WERI-Rb-1 (cell line): ENCODE measurements at regions not wholly inside any gene's neighbourhood (a gene's known extent, or its start where the extent isn't known, plus 50 kb on each side); places are given as distances from the start of the nearest gene placed in this dataset.

ENCODE experiments used
- DNase-seq: peaks from one replicate; pipeline ENCODE4 v3.0.0-alpha.2; 2020
- H3K27ac ChIP-seq: fragments of 250-450 bp; sonication (Bioruptor Pico); 2 replicates; pipeline ENCODE4 v1.5.1; 2020; ENCODE audit warnings: mild to moderate bottlenecking, moderate library complexity
- H3K27me3 ChIP-seq: fragments of 250-450 bp; sonication (Bioruptor Pico); 2 replicates; pipeline ENCODE4 v1.5.1; 2021; ENCODE audit warnings: mild to moderate bottlenecking, low read depth, moderate library complexity; ENCODE audit not compliant: insufficient read depth, severe bottlenecking
- H3K36me3 ChIP-seq: fragments of 250-450 bp; sonication (Bioruptor Pico); 2 replicates; pipeline ENCODE4 v1.5.1; 2020; ENCODE audit warnings: mild to moderate bottlenecking, moderate library complexity
- H3K4me3 ChIP-seq: 2 replicates; pipeline ENCODE4 v1.5.1; 2011; ENCODE audit warnings: low read depth, mild to moderate bottlenecking, control low read depth, low read length
- H3K9me3 ChIP-seq: fragments of 250-450 bp; sonication (Bioruptor Pico); 2 replicates; pipeline ENCODE4 v1.5.1; 2021; ENCODE audit warnings: mild to moderate bottlenecking, moderate library complexity; ENCODE audit not compliant: severe bottlenecking
- TF ChIP-seq, protein P1 (sequence below): IDR thresholded peaks from 2 replicates; pipeline ENCODE4 v1.5.1; 2011; ENCODE audit warnings: low read depth, mild to moderate bottlenecking, control low read depth, inconsistent platforms, low read length

- H3K36me3 ChIP-seq = no peaks in the 10 kb centered on the region
- H3K4me3 ChIP-seq = no peak overlapping the region
- H3K9me3 ChIP-seq = no peaks in the 10 kb centered on the region
- H3K27ac ChIP-seq = no peak overlapping the region
- H3K27me3 ChIP-seq = no peaks in the 10 kb centered on the region
- TF ChIP-seq, protein P1, sequence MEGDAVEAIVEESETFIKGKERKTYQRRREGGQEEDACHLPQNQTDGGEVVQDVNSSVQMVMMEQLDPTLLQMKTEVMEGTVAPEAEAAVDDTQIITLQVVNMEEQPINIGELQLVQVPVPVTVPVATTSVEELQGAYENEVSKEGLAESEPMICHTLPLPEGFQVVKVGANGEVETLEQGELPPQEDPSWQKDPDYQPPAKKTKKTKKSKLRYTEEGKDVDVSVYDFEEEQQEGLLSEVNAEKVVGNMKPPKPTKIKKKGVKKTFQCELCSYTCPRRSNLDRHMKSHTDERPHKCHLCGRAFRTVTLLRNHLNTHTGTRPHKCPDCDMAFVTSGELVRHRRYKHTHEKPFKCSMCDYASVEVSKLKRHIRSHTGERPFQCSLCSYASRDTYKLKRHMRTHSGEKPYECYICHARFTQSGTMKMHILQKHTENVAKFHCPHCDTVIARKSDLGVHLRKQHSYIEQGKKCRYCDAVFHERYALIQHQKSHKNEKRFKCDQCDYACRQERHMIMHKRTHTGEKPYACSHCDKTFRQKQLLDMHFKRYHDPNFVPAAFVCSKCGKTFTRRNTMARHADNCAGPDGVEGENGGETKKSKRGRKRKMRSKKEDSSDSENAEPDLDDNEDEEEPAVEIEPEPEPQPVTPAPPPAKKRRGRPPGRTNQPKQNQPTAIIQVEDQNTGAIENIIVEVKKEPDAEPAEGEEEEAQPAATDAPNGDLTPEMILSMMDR = no peak
- no peak for DNase-seq
These were observed 51.3 kb downstream of the GADD45G start for GRCh38 chr9:89655990-89656657.

DNA sequence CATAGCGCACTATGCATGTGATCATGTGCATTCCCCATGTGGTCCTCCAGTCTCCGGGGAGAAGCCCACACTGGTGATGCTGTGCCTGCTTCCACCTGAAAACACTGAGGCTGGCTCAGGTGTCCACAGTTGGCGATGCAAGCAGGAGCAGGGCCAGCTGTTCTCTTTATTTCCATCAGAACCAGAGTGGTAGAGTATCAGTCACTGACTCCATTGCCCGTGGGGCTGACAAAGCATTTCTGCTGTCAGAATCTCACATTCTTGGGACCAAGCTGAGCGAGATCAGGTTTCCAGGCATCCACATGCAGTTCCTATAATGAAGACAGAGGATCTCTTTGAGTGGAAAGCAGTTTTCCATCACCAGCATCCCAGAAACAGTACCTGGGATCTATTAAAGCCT, 52.5 kb downstream of the GADD45G start:
- H3K27ac ChIP-seq = no peak overlapping the region
- DNase-seq = no peak
- H3K27me3 ChIP-seq = no peaks in the 10 kb centered on the region
- no peaks in the 10 kb centered on the region for H3K9me3 ChIP-seq
- no peak overlapping the region for H3K4me3 ChIP-seq
- no peaks in the 10 kb centered on the region for H3K36me3 ChIP-seq
- TF ChIP-seq, protein P1 = no peak

DNA sequence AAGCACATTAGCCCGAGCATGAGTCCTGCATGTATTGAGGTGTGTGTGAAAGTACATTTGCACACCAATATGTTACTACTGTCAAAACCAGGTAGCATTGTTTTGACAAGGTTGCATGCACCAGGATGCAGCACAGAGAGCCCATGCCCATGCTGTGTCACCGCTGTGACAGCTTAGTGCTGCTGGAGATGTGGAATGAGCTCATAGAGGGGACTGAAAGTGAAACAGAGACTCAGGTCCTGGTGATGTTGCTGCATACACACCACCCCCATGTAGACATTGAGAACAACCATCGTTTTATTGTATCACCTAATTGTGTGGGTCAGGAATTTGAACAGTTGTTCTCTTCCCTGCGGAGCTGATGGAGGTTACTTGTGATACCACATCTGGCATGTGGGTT, 53.0 kb downstream of the GADD45G start:
- TF ChIP-seq, protein P1 = no peak
- Histone ChIP-seq H3K27ac (no peak overlapping the region), H3K27me3 (no peaks in the 10 kb centered on the region), H3K36me3 (no peaks in the 10 kb centered on the region), H3K4me3 (no peak overlapping the region), H3K9me3 (no peaks in the 10 kb centered on the region)
- DNase-seq = no peak

- DNase-seq = no peak
- Histone ChIP-seq H3K4me3 (no peak overlapping the region), H3K27me3 (no peaks in the 10 kb centered on the region), H3K27ac (no peak overlapping the region), H3K9me3 (no peaks in the 10 kb centered on the region), H3K36me3 (no peaks in the 10 kb centered on the region)
- TF ChIP-seq, protein P1 = no peak
These were observed 53.6 kb downstream of the GADD45G start for GRCh38 chr9:89658401-89658800.

- H3K4me3 ChIP-seq = no peak overlapping the region
- H3K27ac ChIP-seq = no peak overlapping the region
- no peaks in the 10 kb centered on the region for H3K36me3 ChIP-seq
- TF ChIP-seq, protein P1 = no peak
- H3K27me3 ChIP-seq = no peaks in the 10 kb centered on the region
- no peaks in the 10 kb centered on the region for H3K9me3 ChIP-seq
- DNase-seq = no peak
These were observed 54.1 kb downstream of the GADD45G start for GRCh38 chr9:89658931-89659330.

DNA sequence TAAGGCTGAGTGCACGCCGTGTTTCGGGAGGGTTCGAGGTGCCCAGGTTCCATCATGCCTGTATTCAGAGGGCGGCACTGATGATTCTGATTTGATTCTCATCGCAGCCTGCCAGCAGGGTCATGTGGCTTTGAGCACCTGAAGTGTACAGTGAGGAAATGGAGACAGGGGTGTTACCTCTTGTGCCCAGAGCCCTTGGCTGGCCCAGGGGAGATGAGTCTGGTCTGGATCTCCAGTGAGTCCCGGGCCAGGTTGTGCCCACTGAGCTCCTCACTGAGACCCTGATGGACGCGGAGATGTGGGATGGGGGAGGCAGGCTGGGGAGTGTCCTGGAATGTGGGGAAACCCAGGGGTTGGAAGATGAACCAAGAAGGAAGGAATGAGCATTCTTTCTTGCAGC, 54.7 kb downstream of the GADD45G start:
- no peak for DNase-seq
- H3K36me3 ChIP-seq = no peaks in the 10 kb centered on the region
- H3K9me3 ChIP-seq = no peaks in the 10 kb centered on the region
- H3K27ac ChIP-seq = no peak overlapping the region
- TF ChIP-seq, protein P1 = no peak
- H3K27me3 ChIP-seq = no peaks in the 10 kb centered on the region
- H3K4me3 ChIP-seq = no peak overlapping the region
